Osteoblast (primary cell): ENCODE measurements at regions not wholly inside any gene's neighbourhood (a gene's known extent, or its start where the extent isn't known, plus 50 kb on each side); places are given as distances from the start of the nearest gene placed in this dataset.

Experiments
- DNase-seq: peaks from one replicate; pipeline ENCODE4 v3.0.0; 2011; ENCODE audit warnings: low spot score, mixed read lengths; ENCODE audit not compliant: insufficient read length; ENCODE audit errors: missing footprints
- H2AFZ ChIP-seq: 2 replicates; pipeline ENCODE4 v1.6.0; 2011; ENCODE audit warnings: mild to moderate bottlenecking, low read length
- H3K27ac ChIP-seq: 2 replicates; pipeline ENCODE4 v1.5.1; 2011; ENCODE audit warnings: mild to moderate bottlenecking, low read depth, low read length, moderate library complexity
- H3K27me3 ChIP-seq: 2 replicates; pipeline ENCODE4 v1.6.0; 2012; ENCODE audit warnings: mild to moderate bottlenecking, control low read depth, inconsistent platforms, low read length, moderate library complexity; ENCODE audit not compliant: insufficient read depth
- H3K36me3 ChIP-seq: 2 replicates; pipeline ENCODE4 v1.5.1; 2011; ENCODE audit warnings: mild to moderate bottlenecking, low read length, control low read depth, moderate library complexity; ENCODE audit not compliant: insufficient read depth
- H3K4me1 ChIP-seq: 2 replicates; pipeline ENCODE4 v1.5.1; 2011; ENCODE audit warnings: mild to moderate bottlenecking, low read length, control low read depth, moderate library complexity; ENCODE audit not compliant: insufficient read depth
- H3K4me2 ChIP-seq: 2 replicates; pipeline ENCODE4 v1.6.0; 2011; ENCODE audit warnings: mild to moderate bottlenecking, low read length; ENCODE audit not compliant: insufficient read depth
- H3K4me3 ChIP-seq: fragments of 200-600 bp; sonication (generic); 3 replicates; pipeline ENCODE4 v1.5.1; 2012; ENCODE audit warnings: mild to moderate bottlenecking, low read length, inconsistent platforms; ENCODE audit not compliant: insufficient read depth
- H3K79me2 ChIP-seq: 2 replicates; pipeline ENCODE4 v1.6.0; 2012; ENCODE audit warnings: mild to moderate bottlenecking, low read length, control low read depth, inconsistent platforms; ENCODE audit not compliant: insufficient read depth
- H3K9me3 ChIP-seq: 2 replicates; pipeline ENCODE4 v1.5.1; 2011; ENCODE audit warnings: low read depth, low read length, control low read depth
- H4K20me1 ChIP-seq: 2 replicates; pipeline ENCODE4 v1.6.0; 2012; ENCODE audit warnings: mild to moderate bottlenecking, low read length, control low read depth; ENCODE audit not compliant: insufficient read depth
- TF ChIP-seq, protein P1 (sequence below): IDR thresholded peaks from 2 replicates; pipeline ENCODE4 v1.5.1; 2011; ENCODE audit warnings: mild to moderate bottlenecking, low read depth, low read length, moderate library complexity; ENCODE audit errors: extremely low read depth

- Histone ChIP-seq H3K27me3 (no peaks in the 10 kb centered on the region), H3K4me1 (peaks cover 21% of the 10 kb centered on the region), H2AFZ (no peak overlapping the region), H3K79me2 (no peaks in the 10 kb centered on the region), H3K9me3 (no peaks in the 10 kb centered on the region), H3K36me3 (no peaks in the 10 kb centered on the region), H4K20me1 (no peaks in the 10 kb centered on the region), H3K27ac (no peak overlapping the region), H3K4me3 (no peak overlapping the region), H3K4me2 (no peak overlapping the region)
- DNase-seq = no peak
- TF ChIP-seq, protein P1, sequence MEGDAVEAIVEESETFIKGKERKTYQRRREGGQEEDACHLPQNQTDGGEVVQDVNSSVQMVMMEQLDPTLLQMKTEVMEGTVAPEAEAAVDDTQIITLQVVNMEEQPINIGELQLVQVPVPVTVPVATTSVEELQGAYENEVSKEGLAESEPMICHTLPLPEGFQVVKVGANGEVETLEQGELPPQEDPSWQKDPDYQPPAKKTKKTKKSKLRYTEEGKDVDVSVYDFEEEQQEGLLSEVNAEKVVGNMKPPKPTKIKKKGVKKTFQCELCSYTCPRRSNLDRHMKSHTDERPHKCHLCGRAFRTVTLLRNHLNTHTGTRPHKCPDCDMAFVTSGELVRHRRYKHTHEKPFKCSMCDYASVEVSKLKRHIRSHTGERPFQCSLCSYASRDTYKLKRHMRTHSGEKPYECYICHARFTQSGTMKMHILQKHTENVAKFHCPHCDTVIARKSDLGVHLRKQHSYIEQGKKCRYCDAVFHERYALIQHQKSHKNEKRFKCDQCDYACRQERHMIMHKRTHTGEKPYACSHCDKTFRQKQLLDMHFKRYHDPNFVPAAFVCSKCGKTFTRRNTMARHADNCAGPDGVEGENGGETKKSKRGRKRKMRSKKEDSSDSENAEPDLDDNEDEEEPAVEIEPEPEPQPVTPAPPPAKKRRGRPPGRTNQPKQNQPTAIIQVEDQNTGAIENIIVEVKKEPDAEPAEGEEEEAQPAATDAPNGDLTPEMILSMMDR = no peak
These were observed 178.6 kb downstream of the RPS24 start for GRCh38 chr10:78212060-78212785.

GRCh38 chr10:78212786-78213175, 179.1 kb downstream of the RPS24 start:
- Histone ChIP-seq H3K36me3 (no peaks in the 10 kb centered on the region), H3K27ac (no peak overlapping the region), H2AFZ (no peak overlapping the region), H3K27me3 (no peaks in the 10 kb centered on the region), H3K4me3 (no peak overlapping the region), H3K79me2 (no peaks in the 10 kb centered on the region), H4K20me1 (no peaks in the 10 kb centered on the region), H3K4me1 (peaks cover 21% of the 10 kb centered on the region), H3K4me2 (no peak overlapping the region), H3K9me3 (no peaks in the 10 kb centered on the region)
- TF ChIP-seq, protein P1 = no peak
- no peak for DNase-seq

DNA sequence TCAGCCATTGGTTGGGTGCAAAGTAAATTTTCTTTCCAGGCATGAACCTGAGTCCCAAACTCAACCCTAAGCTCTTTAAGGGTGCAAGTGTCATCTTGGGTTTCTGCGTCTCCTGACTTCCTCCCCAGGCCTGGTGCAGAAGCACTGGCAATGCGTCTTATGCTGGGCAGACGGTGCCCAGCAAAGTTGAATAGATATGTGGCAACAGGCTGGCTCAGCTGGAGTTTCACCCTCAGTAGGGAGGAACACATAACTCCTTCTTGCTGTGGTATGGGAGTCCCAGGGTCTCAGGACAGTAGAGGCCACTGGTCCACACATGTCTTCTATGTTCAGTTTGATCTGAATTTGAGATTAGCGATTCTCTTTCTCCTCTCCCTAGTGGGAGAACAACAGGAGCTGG, 181.3 kb downstream of the RPS24 start:
- no peaks in the 10 kb centered on the region for H3K36me3 ChIP-seq
- no peaks in the 10 kb centered on the region for H3K27me3 ChIP-seq
- H3K79me2 ChIP-seq = no peaks in the 10 kb centered on the region
- no peaks in the 10 kb centered on the region for H3K9me3 ChIP-seq
- DNase-seq = no peak
- TF ChIP-seq, protein P1 = no peak
- no peaks in the 10 kb centered on the region for H4K20me1 ChIP-seq
- no peak overlapping the region for H3K4me3 ChIP-seq
- H3K4me1 ChIP-seq = peaks cover 21% of the 10 kb centered on the region
- H3K4me2 ChIP-seq = no peak overlapping the region
- H2AFZ ChIP-seq = no peak overlapping the region
- H3K27ac ChIP-seq = peak overlapping the region; percentile 29

- H3K27me3 ChIP-seq = no peaks in the 10 kb centered on the region
- H4K20me1 ChIP-seq = no peaks in the 10 kb centered on the region
- peak overlapping the region; percentile 29 for H3K27ac ChIP-seq
- DNase-seq = peak; percentile 92
- peak overlapping the region; percentile 44 for H2AFZ ChIP-seq
- no peaks in the 10 kb centered on the region for H3K9me3 ChIP-seq
- no peaks in the 10 kb centered on the region for H3K79me2 ChIP-seq
- H3K36me3 ChIP-seq = no peaks in the 10 kb centered on the region
- TF ChIP-seq, protein P1 = no peak
- H3K4me3 ChIP-seq = no peak overlapping the region
- no peak overlapping the region for H3K4me2 ChIP-seq
- peaks cover 21% of the 10 kb centered on the region for H3K4me1 ChIP-seq
These were observed 182.0 kb downstream of the RPS24 start for GRCh38 chr10:78215645-78216044.
